HG02623 (cell line): ENCODE measurements at regions not wholly inside any gene's neighbourhood (a gene's known extent, or its start where the extent isn't known, plus 50 kb on each side); places are given as distances from the start of the nearest gene placed in this dataset.
A peak's percentile ranks its signal among the peaks of the same experiment; 100 is the strongest.
"Not testable (repeated sequence)": the region's sequence is repeated elsewhere in the genome, so short reads cannot be mapped to it uniquely, and the experiment has no call there.

Experiments
- ATAC-seq: cut with Tn5 transposase; IDR thresholded peaks from one replicate; pipeline ENCODE4 v1.9.1; 2021; ENCODE audit warnings: moderate library complexity; ENCODE audit not compliant: unreplicated experiment

GRCh38 chrX:1020634-1021166, 191.7 kb downstream of the CRLF2 start:
- ATAC-seq: no peak

GRCh38 chrX:1016926-1017325, 195.5 kb downstream of the CRLF2 start:
- not testable (repeated sequence) for ATAC-seq

- ATAC-seq: not testable (repeated sequence)
Measured at GRCh38 chrX:1016281-1016680, 196.2 kb downstream of the CRLF2 start.

- ATAC-seq: no peak
Measured at GRCh38 chrX:1012678-1013300, 199.7 kb downstream of the CRLF2 start.

- no peak for ATAC-seq
Measured at GRCh38 chrX:1011691-1012283, 200.7 kb downstream of the CRLF2 start.

GRCh38 chrX:1009771-1010170, 202.7 kb downstream of the CRLF2 start:
- ATAC-seq: no peak

- no peak for ATAC-seq
Measured at GRCh38 chrX:1006156-1006730, 206.2 kb downstream of the CRLF2 start.

- no peak for ATAC-seq
Measured at GRCh38 chrX:1002611-1003010, 209.8 kb downstream of the CRLF2 start.

- no peak for ATAC-seq
Measured at GRCh38 chrX:997631-998137, 214.8 kb downstream of the CRLF2 start.

- ATAC-seq: no peak
Measured at GRCh38 chrX:994780-995179, 217.7 kb downstream of the CRLF2 start.

GRCh38 chrX:989959-990510, 222.4 kb downstream of the CRLF2 start:
- peak; percentile 79 for ATAC-seq

GRCh38 chrX:988530-988929, 223.9 kb downstream of the CRLF2 start:
- ATAC-seq: not testable (repeated sequence)

- no peak for ATAC-seq
Measured at GRCh38 chrX:981791-982626, 230.4 kb downstream of the CRLF2 start.

GRCh38 chrX:980587-981235, 231.7 kb downstream of the CRLF2 start:
- ATAC-seq: no peak

GRCh38 chrX:979127-979526, 233.3 kb downstream of the CRLF2 start:
- not testable (repeated sequence) for ATAC-seq

- ATAC-seq: no peak
Measured at GRCh38 chrX:973010-973632, 239.3 kb downstream of the CRLF2 start.

- no peak for ATAC-seq
Measured at GRCh38 chrX:968148-968965, 244.1 kb downstream of the CRLF2 start.

- ATAC-seq: no peak
Measured at GRCh38 chrX:966396-967070, 245.9 kb downstream of the CRLF2 start.
